Fibroblast of pulmonary artery (primary cell): ENCODE measurements at regions not wholly inside any gene's neighbourhood (a gene's known extent, or its start where the extent isn't known, plus 50 kb on each side); places are given as distances from the start of the nearest gene placed in this dataset.

Experiments
- DNase-seq: peaks from one replicate; pipeline ENCODE4 v3.0.0-alpha.2; 2010; ENCODE audit warnings: low read depth
- H3K4me3 ChIP-seq: replicated peaks from 2 replicates; pipeline ENCODE4 v1.5.1; 2011; ENCODE audit warnings: low read depth, mild to moderate bottlenecking, control low read depth, low read length, moderate library complexity
- CTCF ChIP-seq: IDR thresholded peaks from 2 replicates; pipeline ENCODE4 v1.5.1; 2011; ENCODE audit warnings: mild to moderate bottlenecking, control low read depth, low read length, inconsistent platforms; ENCODE audit errors: missing control alignments

GRCh38 chr10:6674291-6674690 lies 94.2 kb upstream of the PRKCQ start:
- no peak overlapping the region for H3K4me3 ChIP-seq
- TF ChIP-seq CTCF = no peak
- peak; percentile 25 for DNase-seq

GRCh38 chr10:6671976-6672375 lies 91.9 kb upstream of the PRKCQ start:
- peak; percentile 75 for DNase-seq
- no peak for TF ChIP-seq CTCF
- no peak overlapping the region for H3K4me3 ChIP-seq

- H3K4me3 ChIP-seq = no peak overlapping the region
- DNase-seq = peak; percentile 80
- TF ChIP-seq CTCF = peak; percentile 80
Observed at GRCh38 chr10:6669269-6669859, 89.3 kb upstream of the PRKCQ start.

DNA sequence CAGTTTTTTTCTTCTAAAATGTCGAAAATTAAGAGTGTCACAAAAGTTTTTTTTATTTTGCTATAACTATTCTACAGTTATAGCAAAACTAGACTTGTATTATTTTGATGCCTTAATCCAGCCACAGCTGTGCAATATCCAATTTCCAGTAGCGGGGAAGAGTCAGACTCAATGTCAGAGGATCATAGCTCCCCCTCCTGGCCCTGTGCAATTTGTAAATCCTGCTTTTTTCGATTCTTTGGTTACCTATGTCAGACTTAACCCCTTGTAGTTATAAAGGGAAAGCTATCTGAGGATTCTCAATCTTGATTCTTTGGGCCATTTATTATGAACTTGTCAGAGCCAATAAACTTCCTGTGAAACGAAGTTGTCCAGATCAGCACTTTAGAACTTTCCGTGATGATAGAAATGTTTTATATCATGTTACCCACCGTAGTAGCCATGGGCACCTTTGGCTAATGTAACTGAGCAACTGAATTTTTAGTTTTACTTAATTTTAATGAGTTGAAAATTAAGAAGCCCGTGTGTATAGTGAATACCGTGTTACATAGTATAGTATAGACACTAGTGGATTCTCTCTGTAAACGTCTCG lies 87.7 kb upstream of the PRKCQ start:
- peak; percentile 77 for TF ChIP-seq CTCF
- peak; percentile 67 for DNase-seq

GRCh38 chr10:6667150-6667549 lies 87.1 kb upstream of the PRKCQ start:
- DNase-seq = no peak
- no peak for TF ChIP-seq CTCF
- H3K4me3 ChIP-seq = no peak overlapping the region

More for the DNA sequence above, 87.7 kb upstream of the PRKCQ start:
- no peak overlapping the region for H3K4me3 ChIP-seq

DNA sequence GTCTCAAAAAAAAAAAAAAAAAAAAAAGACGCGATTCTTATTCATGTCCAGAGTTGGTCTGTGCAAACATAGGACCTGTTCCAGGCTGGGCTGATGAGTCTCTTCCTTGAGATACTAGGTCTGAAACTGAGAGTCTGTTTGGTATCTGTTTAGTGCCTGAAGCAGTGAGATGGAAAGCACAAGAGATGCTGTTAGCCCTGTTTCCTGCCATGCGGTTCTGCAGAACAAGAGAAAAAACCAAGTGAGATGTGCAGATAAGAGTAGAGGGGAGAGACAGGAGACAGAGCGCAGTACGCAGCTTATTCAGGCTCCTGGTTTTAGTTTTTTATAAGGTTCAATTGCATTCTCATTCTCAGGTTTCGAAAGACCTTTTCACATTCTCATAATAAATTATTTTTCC lies 85.8 kb upstream of the PRKCQ start:
- H3K4me3 ChIP-seq = no peak overlapping the region
- no peak for TF ChIP-seq CTCF
- no peak for DNase-seq

- TF ChIP-seq CTCF = no peak
- DNase-seq = no peak
- H3K4me3 ChIP-seq = no peak overlapping the region
Observed at GRCh38 chr10:6660460-6660859, 80.4 kb upstream of the PRKCQ start.
